OCI-LY3 (cell line): ENCODE measurements at regions not wholly inside any gene's neighbourhood (a gene's known extent, or its start where the extent isn't known, plus 50 kb on each side); places are given as distances from the start of the nearest gene placed in this dataset.

ENCODE experiments used
- H2AFZ ChIP-seq: fragments of 200-600, 300-600 bp; shearing (Covaris generic); 2 replicates; pipeline ENCODE4 v1.6.0; 2014; ENCODE audit warnings: antibody characterized with exemption, low read depth, low read length
- H3K27ac ChIP-seq: fragments of 200-600, 300-600 bp; sonication (generic); 2 replicates; pipeline ENCODE4 v1.5.1; 2014; ENCODE audit warnings: mild to moderate bottlenecking, low read length, moderate library complexity, mixed read lengths
- H3K27me3 ChIP-seq: fragments of 200-600, 300-600 bp; sonication (generic); 2 replicates; pipeline ENCODE4 v1.6.1; 2014; ENCODE audit warnings: low read depth, low read length, mixed read lengths
- H3K36me3 ChIP-seq: fragments of 200-600, 300-600 bp; sonication (generic); replicated peaks from 2 replicates; pipeline ENCODE3; 2014; ENCODE audit warnings: low read depth, low read length, mixed read lengths
- H3K4me1 ChIP-seq: fragments of 300-600, 200-600 bp; sonication (generic); 2 replicates; pipeline ENCODE4 v1.6.1; 2014; ENCODE audit warnings: low read length, mixed read lengths
- H3K4me2 ChIP-seq: fragments of 200-600, 300-600 bp; sonication (generic); 2 replicates; pipeline ENCODE4 v1.6.1; 2014; ENCODE audit warnings: low read length, mixed read lengths
- H3K4me3 ChIP-seq: fragments of 300-600, 200-600 bp; sonication (generic); 2 replicates; pipeline ENCODE4 v1.5.1; 2014; ENCODE audit warnings: antibody characterized with exemption, mild to moderate bottlenecking, low read length, moderate library complexity
- H3K79me2 ChIP-seq: fragments of 300-600, 200-600 bp; shearing (Covaris generic); 2 replicates; pipeline ENCODE4 v1.6.1; 2014; ENCODE audit warnings: mild to moderate bottlenecking, low read length, mixed read lengths
- H3K9ac ChIP-seq: fragments of 300-600, 200-600 bp; shearing (Covaris generic); 2 replicates; pipeline ENCODE4 v1.6.0; 2014; ENCODE audit warnings: mild to moderate bottlenecking, low read length, moderate library complexity
- H3K9me3 ChIP-seq: fragments of 200-600, 300-600 bp; shearing (Covaris generic); 2 replicates; pipeline ENCODE4 v1.6.1; 2014; ENCODE audit warnings: low read length, mixed read lengths; ENCODE audit not compliant: insufficient read depth
- H4K20me1 ChIP-seq: fragments of 200-600, 300-600 bp; sonication (generic); 2 replicates; pipeline ENCODE4 v1.6.1; 2016; ENCODE audit warnings: low read length, mixed read lengths; ENCODE audit not compliant: insufficient read depth
- CTCF ChIP-seq: fragments of 200-600, 300-600 bp; sonication (generic); IDR thresholded peaks from 2 replicates; pipeline ENCODE4 v1.5.1; 2014; ENCODE audit warnings: antibody characterized with exemption, low read length, low read depth
- EZH2phosphoT487 ChIP-seq: fragments of 200-600 bp; shearing (Covaris generic); IDR thresholded peaks from 2 replicates; pipeline ENCODE4 v1.6.1; 2018; ENCODE audit warnings: antibody characterized with exemption, mixed run types, low read depth

- Histone ChIP-seq H3K79me2 (no peaks in the 10 kb centered on the region), H3K4me1 (no peaks in the 10 kb centered on the region), H3K27me3 (no peaks in the 10 kb centered on the region), H3K4me2 (no peak overlapping the region), H3K9me3 (no peaks in the 10 kb centered on the region), H3K4me3 (no peak overlapping the region), H3K27ac (no peak overlapping the region), H2AFZ (no peak overlapping the region), H3K9ac (no peak overlapping the region), H4K20me1 (no peaks in the 10 kb centered on the region), H3K36me3 (no peaks in the 10 kb centered on the region)
- no peak for TF ChIP-seq EZH2phosphoT487
Measured at GRCh38 chr5:36482812-36483211, 123.6 kb upstream of the SLC1A3 start.

GRCh38 chr5:36489505-36489904 lies 116.9 kb upstream of the SLC1A3 start:
- Histone ChIP-seq H4K20me1 (no peaks in the 10 kb centered on the region), H2AFZ (no peak overlapping the region), H3K36me3 (no peaks in the 10 kb centered on the region), H3K4me1 (no peaks in the 10 kb centered on the region), H3K79me2 (no peaks in the 10 kb centered on the region), H3K9me3 (no peaks in the 10 kb centered on the region), H3K4me3 (no peak overlapping the region), H3K27me3 (no peaks in the 10 kb centered on the region), H3K27ac (no peak overlapping the region), H3K9ac (no peak overlapping the region), H3K4me2 (no peak overlapping the region)
- TF ChIP-seq EZH2phosphoT487 (no peak), CTCF (no peak)

GRCh38 chr5:36491856-36492255 lies 114.5 kb upstream of the SLC1A3 start:
- H3K4me3 ChIP-seq = no peak overlapping the region
- no peak overlapping the region for H3K27ac ChIP-seq
- TF ChIP-seq CTCF = no peak
- TF ChIP-seq EZH2phosphoT487 = no peak
- H3K9me3 ChIP-seq = no peaks in the 10 kb centered on the region
- no peaks in the 10 kb centered on the region for H4K20me1 ChIP-seq
- H3K9ac ChIP-seq = no peak overlapping the region
- no peaks in the 10 kb centered on the region for H3K4me1 ChIP-seq
- H3K79me2 ChIP-seq = no peaks in the 10 kb centered on the region
- no peak overlapping the region for H3K4me2 ChIP-seq
- H3K36me3 ChIP-seq = no peaks in the 10 kb centered on the region
- H2AFZ ChIP-seq = no peak overlapping the region
- H3K27me3 ChIP-seq = no peaks in the 10 kb centered on the region

- TF ChIP-seq CTCF = no peak
- no peak for TF ChIP-seq EZH2phosphoT487
Measured at GRCh38 chr5:36492984-36493654, 113.3 kb upstream of the SLC1A3 start.

More at GRCh38 chr5:36492984-36493654, 113.3 kb upstream of the SLC1A3 start:
- Histone ChIP-seq H3K79me2 (no peaks in the 10 kb centered on the region), H3K4me3 (no peak overlapping the region), H3K4me1 (no peaks in the 10 kb centered on the region), H3K9ac (no peak overlapping the region), H3K9me3 (no peaks in the 10 kb centered on the region), H2AFZ (no peak overlapping the region), H3K4me2 (no peak overlapping the region), H3K27me3 (no peaks in the 10 kb centered on the region), H4K20me1 (no peaks in the 10 kb centered on the region), H3K36me3 (no peaks in the 10 kb centered on the region), H3K27ac (no peak overlapping the region)
